Keratinocyte (primary cell): ENCODE measurements at regions not wholly inside any gene's neighbourhood (a gene's known extent, or its start where the extent isn't known, plus 50 kb on each side); places are given as distances from the start of the nearest gene placed in this dataset.

ENCODE experiments used
- DNase-seq: peaks from one replicate; pipeline ENCODE4 v3.0.0-alpha.2; 2011; ENCODE audit warnings: low read depth, missing footprints, low spot score
- FAIRE-seq: peaks from 2 replicates; lab custom pipeline; 2011; peaks lifted over from hg19 to GRCh38; lab: Jason Lieb, UNC
- H2AFZ ChIP-seq: 2 replicates; pipeline ENCODE4 v1.6.0; 2012; ENCODE audit warnings: low read length, control low read depth, inconsistent platforms; ENCODE audit not compliant: control insufficient read depth
- H3K27ac ChIP-seq: 2 replicates; pipeline ENCODE4 v1.5.1; 2011; ENCODE audit warnings: low read length; ENCODE audit not compliant: control insufficient read depth, insufficient read depth
- H3K27me3 ChIP-seq: 3 replicates; pipeline ENCODE4 v1.6.0; 2011; ENCODE audit warnings: low read length; ENCODE audit not compliant: control insufficient read depth, insufficient read depth; ENCODE audit errors: extremely low read depth
- H3K36me3 ChIP-seq, 2 experiments: 2 replicates in 1 of 2; 3 replicates in 1 of 2; pipeline ENCODE4 v1.5.1; 2011; ENCODE audit warnings: low read length in 2 of 2, mild to moderate bottlenecking in 1 of 2; ENCODE audit not compliant: control insufficient read depth in 2 of 2, insufficient read depth in 2 of 2; ENCODE audit errors: extremely low read depth in 1 of 2
- H3K4me1 ChIP-seq: 3 replicates; pipeline ENCODE4 v1.5.1; 2011; ENCODE audit warnings: low read length; ENCODE audit not compliant: control insufficient read depth, insufficient read depth; ENCODE audit errors: extremely low read depth
- H3K4me2 ChIP-seq: 3 replicates; pipeline ENCODE4 v1.6.0; 2011; ENCODE audit warnings: low read depth, low read length; ENCODE audit not compliant: control insufficient read depth, insufficient read depth; ENCODE audit errors: extremely low read depth
- H3K4me3 ChIP-seq, 3 experiments: fragments of 200-600 bp in 1 of 3; sonication (generic) in 1 of 3; 2 replicates in 2 of 3; 3 replicates in 1 of 3; pipeline ENCODE4 v1.5.1; 2011 to 2016; ENCODE audit warnings: low read length in 3 of 3, mild to moderate bottlenecking in 3 of 3, control low read depth in 2 of 3, inconsistent platforms in 1 of 3, low read depth in 1 of 3, mixed read lengths in 1 of 3, mixed run types in 1 of 3, moderate library complexity in 1 of 3; ENCODE audit not compliant: control insufficient read depth in 2 of 3, insufficient read depth in 2 of 3; ENCODE audit errors: extremely low read depth in 1 of 3
- H3K79me2 ChIP-seq: 2 replicates; pipeline ENCODE4 v1.6.0; 2012; ENCODE audit warnings: low read length; ENCODE audit not compliant: control insufficient read depth, insufficient read depth
- H3K9ac ChIP-seq: 3 replicates; pipeline ENCODE4 v1.6.0; 2011; ENCODE audit warnings: low read length; ENCODE audit not compliant: control insufficient read depth, insufficient read depth; ENCODE audit errors: extremely low read depth
- H3K9me1 ChIP-seq: 3 replicates; pipeline ENCODE4 v1.6.0; 2011; ENCODE audit warnings: low read length; ENCODE audit not compliant: control insufficient read depth, insufficient read depth; ENCODE audit errors: extremely low read depth
- H3K9me3 ChIP-seq: 2 replicates; pipeline ENCODE4 v1.5.1; 2012; ENCODE audit warnings: low read depth, low read length; ENCODE audit not compliant: control insufficient read depth
- H4K20me1 ChIP-seq: 3 replicates; pipeline ENCODE4 v1.6.0; 2011; ENCODE audit warnings: low read length; ENCODE audit not compliant: control insufficient read depth, insufficient read depth; ENCODE audit errors: extremely low read depth
- CTCF ChIP-seq, 3 experiments: IDR thresholded peaks in 1 of 3; conservative IDR thresholded peaks in 1 of 3; optimal IDR thresholded peaks in 1 of 3; 2 replicates in 2 of 3; 3 replicates in 1 of 3; pipeline versions ENCODE3 to v1.5.1; 2011; ENCODE audit warnings: low read length in 3 of 3, mild to moderate bottlenecking in 3 of 3, moderate library complexity in 2 of 3, control low read depth in 1 of 3, inconsistent platforms in 1 of 3; ENCODE audit not compliant: insufficient read depth in 2 of 3; ENCODE audit errors: extremely low read depth in 1 of 3
- EZH2 ChIP-seq: IDR thresholded peaks from one replicate; pipeline ENCODE4 v1.6.1; 2012; ENCODE audit warnings: inconsistent platforms, mild to moderate bottlenecking, low read length, moderate library complexity
- dilution Hi-C: fragments of 300-500 bp; cut with MboI; formaldehyde crosslinking; loops from one replicate; pipeline ENCODE4 v1.7.0; 2020; ENCODE audit warnings: low sequenced_read_pairs; ENCODE audit not compliant: extremely low pct_ligation_motif_present

- Histone ChIP-seq H3K79me2 (no peaks in the 10 kb centered on the region), H3K4me1 (no peaks in the 10 kb centered on the region), H2AFZ (no peak overlapping the region), H3K27ac (no peak overlapping the region), H3K4me3 (no peak overlapping the region), H3K36me3 (no peaks in the 10 kb centered on the region), H3K9ac (no peak overlapping the region), H3K9me1 (no peaks in the 10 kb centered on the region), H3K4me2 (no peak overlapping the region), H4K20me1 (no peaks in the 10 kb centered on the region), H3K9me3 (no peaks in the 10 kb centered on the region), H3K27me3 (no peaks in the 10 kb centered on the region)
- no peak for TF ChIP-seq CTCF (optimal IDR thresholded peaks at IDR 0.05 in 1 of 3, IDR thresholded peaks at IDR 0.05 in 1 of 3, conservative IDR thresholded peaks at IDR 0.05 in 1 of 3; ENCODE audit: extremely low read depth in 1 of 3, insufficient read depth in 2 of 3, low read length in 3 of 3)
- TF ChIP-seq EZH2: no peak
- FAIRE-seq: no peak
- dilution Hi-C loops: no loop called here
- DNase-seq: no peak
Observed at GRCh38 chr7:115153176-115153575, 231.3 kb downstream of the MDFIC start.

- H2AFZ ChIP-seq: no peak overlapping the region
- no peaks in the 10 kb centered on the region for H3K9me3 ChIP-seq
- no peaks in the 10 kb centered on the region for H3K27me3 ChIP-seq
- H4K20me1 ChIP-seq: no peaks in the 10 kb centered on the region
- H3K4me3 ChIP-seq: no peak overlapping the region
- H3K9me1 ChIP-seq: no peaks in the 10 kb centered on the region
- H3K79me2 ChIP-seq: no peaks in the 10 kb centered on the region
- H3K9ac ChIP-seq: no peak overlapping the region
- H3K4me2 ChIP-seq: no peak overlapping the region
- peak; percentile 67 for FAIRE-seq
- DNase-seq: peak; percentile 11
- H3K36me3 ChIP-seq: no peaks in the 10 kb centered on the region
- H3K27ac ChIP-seq: no peak overlapping the region
- H3K4me1 ChIP-seq: peaks cover 12% of the 10 kb centered on the region
- dilution Hi-C loops: no loop called here
- TF ChIP-seq CTCF (optimal IDR thresholded peaks at IDR 0.05 in 1 of 3, IDR thresholded peaks at IDR 0.05 in 1 of 3, conservative IDR thresholded peaks at IDR 0.05 in 1 of 3; ENCODE audit: extremely low read depth in 1 of 3, insufficient read depth in 2 of 3, low read length in 3 of 3) (no peak), EZH2 (no peak)
Observed at GRCh38 chr7:115146148-115146547, 224.3 kb downstream of the MDFIC start.
